ENCODE measurements at regions not wholly inside any gene's neighbourhood (a gene's known extent, or its start where the extent isn't known, plus 50 kb on each side); places are given as distances from the start of the nearest gene placed in this dataset.

GRCh38 chr15:23750179-23750578 lies 63.1 kb upstream of the NDN start:
- no peak for FAIRE-seq

GRCh38 chr15:23750776-23751175 lies 63.7 kb upstream of the NDN start:
- FAIRE-seq, result no peak
- no peak for TF ChIP-seq CTCF (IDR thresholded peaks at IDR 0.05; ENCODE audit: insufficient read depth, missing control alignments)
- no peak for DNase-seq (ENCODE audit: insufficient read length, low spot score)

More at GRCh38 chr15:23750179-23750578, 63.1 kb upstream of the NDN start:
- no peak for DNase-seq (ENCODE audit: insufficient read length, low spot score)
- no peak for TF ChIP-seq CTCF (IDR thresholded peaks at IDR 0.05; ENCODE audit: insufficient read depth, missing control alignments)

DNA sequence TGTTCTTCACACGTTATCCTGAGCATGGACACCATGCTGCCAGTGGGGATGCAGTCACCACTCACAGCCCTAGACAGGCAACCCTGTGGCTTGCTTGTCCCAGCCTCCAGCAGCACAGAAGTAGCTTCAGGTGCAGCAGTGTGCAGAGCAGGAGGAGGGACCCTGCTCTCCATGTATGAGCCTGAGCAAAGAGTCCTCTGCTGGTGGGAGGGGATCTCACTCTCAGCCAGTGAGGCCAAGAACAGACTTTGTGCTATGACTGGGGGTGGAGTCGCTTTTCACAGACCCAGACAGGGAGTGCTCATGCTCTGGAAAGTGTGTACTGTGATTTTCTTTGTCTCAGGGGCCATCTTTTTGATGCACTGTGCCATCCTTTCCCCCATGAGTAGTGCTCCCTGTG lies 66.1 kb upstream of the NDN start:
- no peak for DNase-seq (ENCODE audit: insufficient read length, low spot score)
- FAIRE-seq, result no peak
- TF ChIP-seq CTCF (IDR thresholded peaks at IDR 0.05; ENCODE audit: insufficient read depth, missing control alignments), result no peak

DNA sequence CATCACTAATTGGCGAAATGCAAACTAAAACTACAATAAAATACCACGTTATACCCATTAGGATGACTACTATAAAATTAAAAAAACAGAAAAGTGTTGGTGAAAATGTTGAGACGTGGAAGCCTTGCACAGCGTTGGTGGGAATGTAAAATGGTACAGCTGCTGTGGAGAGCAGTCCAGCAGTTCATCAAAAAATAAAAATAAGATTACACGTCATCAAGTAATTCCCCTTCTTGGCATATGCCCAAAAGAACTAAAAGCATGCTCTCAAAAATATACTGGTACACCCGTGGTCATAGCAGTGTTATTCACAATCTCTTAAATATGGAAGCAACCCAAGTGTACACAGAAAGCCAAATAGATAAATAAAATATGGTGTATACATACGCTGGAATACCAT lies 71.8 kb upstream of the NDN start:
- TF ChIP-seq CTCF (IDR thresholded peaks at IDR 0.05; ENCODE audit: insufficient read depth, missing control alignments), result no peak
- DNase-seq (ENCODE audit: insufficient read length, low spot score) (no peak), FAIRE-seq (no peak)

GRCh38 chr15:23760024-23760423 lies 72.9 kb upstream of the NDN start:
- DNase-seq (ENCODE audit: insufficient read length, low spot score) (no peak), FAIRE-seq (no peak)

DNA sequence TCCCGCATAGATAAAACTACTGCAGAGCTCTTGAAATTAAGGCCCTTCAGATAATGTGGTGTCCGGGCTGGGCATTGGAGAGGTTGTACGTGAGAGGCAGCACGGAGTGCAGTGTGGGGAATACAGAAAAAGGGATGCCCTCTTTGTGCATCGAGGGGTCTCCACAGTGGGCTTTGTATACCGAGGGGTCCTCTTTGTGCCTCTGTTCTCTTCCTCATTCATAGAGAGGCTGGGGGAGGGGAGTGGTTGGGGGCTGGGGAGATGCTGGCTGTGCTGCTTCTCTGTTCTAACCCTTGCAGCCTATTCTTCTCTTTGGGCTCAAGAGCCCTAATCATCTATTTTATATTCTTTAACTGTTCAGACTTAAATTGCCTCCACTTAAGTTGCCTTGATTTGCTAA lies 74.3 kb upstream of the NDN start:
- no peak for TF ChIP-seq CTCF (IDR thresholded peaks at IDR 0.05; ENCODE audit: insufficient read depth, missing control alignments)
- FAIRE-seq, result no peak
- DNase-seq (ENCODE audit: insufficient read length, low spot score), result no peak

More at GRCh38 chr15:23760024-23760423, 72.9 kb upstream of the NDN start:
- peak; percentile 28 for TF ChIP-seq CTCF (IDR thresholded peaks at IDR 0.05; ENCODE audit: insufficient read depth, missing control alignments)

DNA sequence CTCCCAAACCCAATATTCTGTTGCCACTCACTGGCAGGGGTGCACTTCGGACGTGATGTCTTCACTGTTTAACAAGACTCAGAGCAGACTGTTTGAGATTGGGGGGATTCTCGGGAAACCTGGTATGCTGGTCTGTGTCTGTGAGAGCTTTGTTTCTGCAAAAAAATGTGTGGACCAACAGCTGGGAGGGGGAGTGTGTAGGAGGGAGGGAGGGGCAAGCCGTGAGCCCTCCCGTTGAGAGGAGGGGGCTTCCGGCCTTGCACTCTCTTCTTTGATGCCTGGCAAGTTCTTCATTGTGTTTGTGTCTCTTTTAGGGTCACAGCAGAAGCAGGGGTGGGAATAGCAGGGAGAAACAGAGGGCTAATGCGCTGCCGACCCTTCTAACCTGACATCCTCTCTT lies 74.9 kb upstream of the NDN start:
- no peak for FAIRE-seq
- DNase-seq (ENCODE audit: insufficient read length, low spot score), result no peak
- no peak for TF ChIP-seq CTCF (IDR thresholded peaks at IDR 0.05; ENCODE audit: insufficient read depth, missing control alignments)

All from D721Med (cell line).